IPS-18a (cell line): ENCODE measurements at regions not wholly inside any gene's neighbourhood (a gene's known extent, or its start where the extent isn't known, plus 50 kb on each side); places are given as distances from the start of the nearest gene placed in this dataset.

Experiments used
- H3K27ac ChIP-seq: one replicate; pipeline ENCODE4 v1.5.1; 2013; ENCODE audit warnings: low read length
- H3K27me3 ChIP-seq: one replicate; pipeline ENCODE4 v1.6.1; 2013; ENCODE audit warnings: mild to moderate bottlenecking, low read length; ENCODE audit not compliant: control insufficient read depth, insufficient read depth
- H3K36me3 ChIP-seq: one replicate; pipeline ENCODE4 v1.6.1; 2013; ENCODE audit warnings: low read depth, low read length; ENCODE audit not compliant: control insufficient read depth
- H3K4me1 ChIP-seq: one replicate; pipeline ENCODE4 v1.6.1; 2013; ENCODE audit warnings: low read depth, low read length; ENCODE audit not compliant: control insufficient read depth
- H3K4me3 ChIP-seq: one replicate; pipeline ENCODE4 v1.5.1; 2013; ENCODE audit warnings: low read length
- H3K9ac ChIP-seq: one replicate; pipeline ENCODE4 v1.6.1; 2013; ENCODE audit warnings: mild to moderate bottlenecking, low read length, moderate library complexity
- H3K9me3 ChIP-seq: one replicate; pipeline ENCODE4 v1.6.1; 2013; ENCODE audit warnings: low read depth, low read length; ENCODE audit not compliant: control insufficient read depth

- H3K4me3 ChIP-seq: no peak overlapping the region
These were observed 943.1 kb upstream of the LRRTM1 start for GRCh38 chr2:81247648-81248047.

GRCh38 chr2:81242501-81242900, 937.9 kb upstream of the LRRTM1 start:
- no peak overlapping the region for H3K9ac ChIP-seq
- no peak overlapping the region for H3K4me3 ChIP-seq
- H3K9me3 ChIP-seq: no peaks in the 10 kb centered on the region
- no peaks in the 10 kb centered on the region for H3K36me3 ChIP-seq
- no peak overlapping the region for H3K27ac ChIP-seq
- no peaks in the 10 kb centered on the region for H3K27me3 ChIP-seq
- no peaks in the 10 kb centered on the region for H3K4me1 ChIP-seq

More at GRCh38 chr2:81247648-81248047, 943.1 kb upstream of the LRRTM1 start:
- Histone ChIP-seq H3K9ac (no peak overlapping the region), H3K4me1 (no peaks in the 10 kb centered on the region), H3K36me3 (no peaks in the 10 kb centered on the region), H3K27me3 (no peaks in the 10 kb centered on the region), H3K9me3 (no peaks in the 10 kb centered on the region), H3K27ac (no peak overlapping the region)

GRCh38 chr2:81238462-81238861, 933.9 kb upstream of the LRRTM1 start:
- Histone ChIP-seq H3K4me1 (no peaks in the 10 kb centered on the region), H3K27me3 (no peaks in the 10 kb centered on the region), H3K36me3 (no peaks in the 10 kb centered on the region), H3K4me3 (no peak overlapping the region), H3K27ac (no peak overlapping the region), H3K9me3 (no peaks in the 10 kb centered on the region), H3K9ac (no peak overlapping the region)

- no peak overlapping the region for H3K9ac ChIP-seq
- no peaks in the 10 kb centered on the region for H3K36me3 ChIP-seq
- H3K27ac ChIP-seq: no peak overlapping the region
- no peaks in the 10 kb centered on the region for H3K9me3 ChIP-seq
- H3K4me3 ChIP-seq: no peak overlapping the region
- no peaks in the 10 kb centered on the region for H3K4me1 ChIP-seq
- H3K27me3 ChIP-seq: no peaks in the 10 kb centered on the region
These were observed 931.0 kb upstream of the LRRTM1 start for GRCh38 chr2:81235601-81236000.

GRCh38 chr2:81234711-81235110, 930.2 kb upstream of the LRRTM1 start:
- Histone ChIP-seq H3K4me1 (no peaks in the 10 kb centered on the region), H3K36me3 (no peaks in the 10 kb centered on the region), H3K9ac (no peak overlapping the region), H3K27ac (no peak overlapping the region), H3K4me3 (no peak overlapping the region), H3K27me3 (no peaks in the 10 kb centered on the region), H3K9me3 (no peaks in the 10 kb centered on the region)

GRCh38 chr2:81225756-81226155, 921.2 kb upstream of the LRRTM1 start:
- H3K27me3 ChIP-seq: no peaks in the 10 kb centered on the region
- no peak overlapping the region for H3K27ac ChIP-seq
- H3K36me3 ChIP-seq: no peaks in the 10 kb centered on the region
- no peaks in the 10 kb centered on the region for H3K4me1 ChIP-seq
- no peak overlapping the region for H3K9ac ChIP-seq
- no peaks in the 10 kb centered on the region for H3K9me3 ChIP-seq
- no peak overlapping the region for H3K4me3 ChIP-seq

- no peaks in the 10 kb centered on the region for H3K27me3 ChIP-seq
- H3K36me3 ChIP-seq: no peaks in the 10 kb centered on the region
- no peak overlapping the region for H3K4me3 ChIP-seq
- H3K9me3 ChIP-seq: no peaks in the 10 kb centered on the region
- H3K27ac ChIP-seq: no peak overlapping the region
- H3K9ac ChIP-seq: no peak overlapping the region
- no peaks in the 10 kb centered on the region for H3K4me1 ChIP-seq
These were observed 909.0 kb upstream of the LRRTM1 start for GRCh38 chr2:81213598-81213997.

- no peaks in the 10 kb centered on the region for H3K4me1 ChIP-seq
- no peaks in the 10 kb centered on the region for H3K36me3 ChIP-seq
- H3K27me3 ChIP-seq: no peaks in the 10 kb centered on the region
- H3K4me3 ChIP-seq: no peak overlapping the region
- no peaks in the 10 kb centered on the region for H3K9me3 ChIP-seq
- no peak overlapping the region for H3K9ac ChIP-seq
- no peak overlapping the region for H3K27ac ChIP-seq
These were observed 901.7 kb upstream of the LRRTM1 start for GRCh38 chr2:81206216-81206615.

- no peaks in the 10 kb centered on the region for H3K4me1 ChIP-seq
- no peak overlapping the region for H3K9ac ChIP-seq
- H3K27ac ChIP-seq: no peak overlapping the region
- no peaks in the 10 kb centered on the region for H3K36me3 ChIP-seq
- no peaks in the 10 kb centered on the region for H3K27me3 ChIP-seq
- H3K9me3 ChIP-seq: peaks cover 4% of the 10 kb centered on the region
- no peak overlapping the region for H3K4me3 ChIP-seq
These were observed 892.5 kb upstream of the LRRTM1 start for GRCh38 chr2:81196933-81197628.

- H3K9ac ChIP-seq: no peak overlapping the region
- H3K27me3 ChIP-seq: no peaks in the 10 kb centered on the region
- H3K36me3 ChIP-seq: no peaks in the 10 kb centered on the region
- peaks cover 4% of the 10 kb centered on the region for H3K9me3 ChIP-seq
- H3K4me1 ChIP-seq: no peaks in the 10 kb centered on the region
- no peak overlapping the region for H3K4me3 ChIP-seq
- no peak overlapping the region for H3K27ac ChIP-seq
These were observed 891.9 kb upstream of the LRRTM1 start for GRCh38 chr2:81196383-81196851.

- Histone ChIP-seq H3K4me3 (no peak overlapping the region), H3K27me3 (no peaks in the 10 kb centered on the region), H3K36me3 (no peaks in the 10 kb centered on the region), H3K9ac (no peak overlapping the region), H3K4me1 (no peaks in the 10 kb centered on the region), H3K9me3 (peaks cover 4% of the 10 kb centered on the region), H3K27ac (no peak overlapping the region)
These were observed 891.3 kb upstream of the LRRTM1 start for GRCh38 chr2:81195774-81196382.
